Medulla oblongata (tissue), 1 donor: ENCODE measurements at regions not wholly inside any gene's neighbourhood (a gene's known extent, or its start where the extent isn't known, plus 50 kb on each side); places are given as distances from the start of the nearest gene placed in this dataset.

Experiments
- DNase-seq: peaks from one replicate; pipeline ENCODE4 v3.0.0-alpha.2; 2015; ENCODE audit errors: extremely low spot score

DNA sequence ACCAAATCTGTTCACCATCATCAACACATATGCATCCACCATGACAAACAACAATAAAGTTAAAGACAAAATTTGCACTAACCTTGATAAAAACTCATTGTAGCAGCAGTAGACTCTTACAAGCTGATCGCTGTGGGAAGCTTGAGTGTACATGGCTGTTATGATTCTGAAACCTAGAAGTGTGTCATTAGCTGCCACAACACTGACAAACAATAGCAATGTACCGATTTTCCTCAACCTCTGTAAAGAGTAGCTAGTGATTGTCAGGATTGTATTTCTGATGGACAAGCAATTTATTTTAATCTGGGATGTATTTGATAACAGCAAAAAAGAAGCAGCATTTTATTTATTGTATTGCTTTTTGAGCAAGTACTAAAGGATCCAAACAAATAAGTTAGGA, 1357.7 kb downstream of the ROBO1 start:
- no peak for DNase-seq

DNA sequence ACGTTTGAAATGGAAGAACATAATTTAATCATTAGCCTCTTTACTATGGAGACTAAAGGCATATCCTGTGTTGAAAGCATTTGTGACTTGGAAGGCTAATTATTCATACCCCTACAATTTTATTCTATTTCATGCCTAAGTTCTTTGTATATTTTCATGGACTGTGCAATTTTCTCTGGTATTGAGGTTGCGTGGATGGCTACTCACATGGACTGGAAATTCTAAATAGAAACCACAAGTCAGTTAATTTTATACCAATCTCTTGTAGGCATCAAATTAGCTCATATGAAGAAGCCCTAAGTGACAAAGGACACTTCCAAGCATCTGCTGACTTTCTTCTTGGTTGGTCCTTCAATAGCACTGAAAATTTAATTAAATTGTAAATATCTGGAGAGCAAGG, 1353.5 kb downstream of the ROBO1 start:
- DNase-seq = no peak

DNA sequence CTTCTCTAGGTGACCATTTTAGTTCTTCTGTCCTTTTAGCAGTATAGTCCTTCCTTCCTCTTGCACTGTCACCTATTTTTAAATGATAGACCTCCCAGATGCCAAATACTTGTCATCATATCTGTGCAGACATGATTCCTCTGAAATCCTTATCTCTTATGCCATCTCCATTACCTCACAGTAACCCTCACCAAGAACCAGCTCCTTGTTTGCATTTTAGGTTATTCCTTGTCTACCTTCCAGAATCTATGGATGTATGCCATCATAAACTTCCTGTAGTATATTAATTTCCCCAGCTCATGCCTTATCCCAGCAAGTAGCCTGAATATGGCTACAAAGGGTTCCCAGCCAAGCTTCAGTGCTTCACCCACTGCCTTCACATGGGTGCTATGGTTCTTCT, 1347.2 kb downstream of the ROBO1 start:
- DNase-seq = no peak

DNA sequence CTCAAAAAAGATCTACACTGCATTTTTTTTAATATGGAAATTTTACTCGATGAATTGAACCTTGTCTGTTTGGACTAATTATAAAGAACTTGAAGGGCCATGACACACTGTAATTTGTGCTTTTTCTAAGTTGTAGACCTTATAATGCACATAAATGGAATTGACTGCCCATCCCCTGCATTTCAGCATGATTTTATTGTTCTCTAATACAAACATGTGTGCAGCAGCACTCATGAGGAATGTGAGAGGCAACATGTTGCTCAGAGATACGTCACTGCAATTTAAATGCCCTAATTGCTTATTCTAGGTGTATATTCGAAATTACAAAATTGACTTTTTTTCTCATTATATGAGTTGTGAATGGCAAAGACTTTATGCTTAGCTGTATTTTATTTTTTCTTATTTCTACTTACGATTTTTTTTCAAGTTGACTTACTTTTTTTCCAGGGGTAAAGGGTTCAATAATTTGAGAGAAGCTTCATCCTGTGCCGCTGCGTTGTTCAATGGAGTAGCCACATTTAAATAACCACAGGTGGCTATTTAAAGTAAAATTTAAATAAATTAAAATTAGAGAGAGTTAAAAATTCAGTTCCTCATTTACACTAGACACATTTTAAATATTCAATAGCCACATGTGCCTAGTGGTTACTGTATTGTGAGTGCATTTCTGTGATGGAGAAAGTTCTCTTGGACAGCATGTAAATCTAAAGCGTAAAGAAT, 1346.4 kb downstream of the ROBO1 start:
- DNase-seq = no peak

DNA sequence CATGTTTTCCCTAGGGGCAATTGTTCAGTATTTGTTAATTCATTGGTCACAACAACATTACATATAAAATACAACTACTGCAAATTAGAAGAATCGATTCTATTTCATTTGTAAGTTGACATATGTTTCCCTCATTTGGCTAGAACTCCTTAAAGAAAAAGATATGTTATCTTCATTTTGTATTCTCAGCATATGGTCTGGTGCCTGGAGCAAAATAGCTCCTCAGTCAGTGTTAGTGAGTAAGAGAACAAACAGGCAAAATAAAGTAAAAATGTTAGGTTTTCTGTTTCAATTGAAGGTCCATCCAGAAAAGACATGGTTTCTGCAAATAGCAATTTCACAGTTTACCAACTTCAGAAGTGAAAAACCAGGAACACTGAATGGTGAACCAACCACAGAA, 1343.1 kb downstream of the ROBO1 start:
- no peak for DNase-seq

DNA sequence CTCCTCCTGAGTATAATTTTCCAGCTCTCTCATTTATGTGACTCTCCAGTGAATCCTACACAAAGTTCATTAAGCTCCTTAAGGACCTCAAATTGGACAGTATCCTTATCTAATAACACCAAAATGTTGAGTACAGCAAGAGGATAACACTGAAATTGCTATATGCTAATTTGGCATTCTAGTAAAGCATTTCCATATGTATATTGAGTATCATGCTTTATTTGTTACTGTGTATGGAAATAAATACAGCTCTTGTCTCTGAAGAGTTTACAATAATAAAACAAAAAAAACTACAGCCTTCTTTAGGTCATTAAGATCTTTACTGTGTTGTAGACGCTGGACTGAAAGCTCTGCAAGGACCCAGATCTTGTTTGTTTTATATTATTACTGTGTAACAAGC, 1341.3 kb downstream of the ROBO1 start:
- no peak for DNase-seq

DNA sequence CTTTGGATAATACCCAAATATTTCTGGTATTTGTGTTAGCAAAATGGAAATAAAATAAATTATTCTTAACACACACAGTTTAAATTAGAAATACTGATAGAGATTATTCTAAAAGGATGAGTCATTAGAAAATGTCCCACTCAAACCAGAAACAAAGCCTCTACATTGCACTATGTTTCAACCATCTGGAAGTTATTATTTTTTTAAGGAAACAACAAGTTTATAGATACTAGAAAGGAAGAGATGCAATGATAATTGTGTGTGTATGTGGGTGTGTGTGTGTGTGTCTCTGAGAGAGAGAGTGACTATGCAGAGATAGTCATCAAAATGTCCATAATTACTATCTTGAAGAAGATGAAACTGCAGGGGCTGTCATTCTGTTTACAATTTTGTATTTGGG, 1340.5 kb downstream of the ROBO1 start:
- DNase-seq = no peak

DNA sequence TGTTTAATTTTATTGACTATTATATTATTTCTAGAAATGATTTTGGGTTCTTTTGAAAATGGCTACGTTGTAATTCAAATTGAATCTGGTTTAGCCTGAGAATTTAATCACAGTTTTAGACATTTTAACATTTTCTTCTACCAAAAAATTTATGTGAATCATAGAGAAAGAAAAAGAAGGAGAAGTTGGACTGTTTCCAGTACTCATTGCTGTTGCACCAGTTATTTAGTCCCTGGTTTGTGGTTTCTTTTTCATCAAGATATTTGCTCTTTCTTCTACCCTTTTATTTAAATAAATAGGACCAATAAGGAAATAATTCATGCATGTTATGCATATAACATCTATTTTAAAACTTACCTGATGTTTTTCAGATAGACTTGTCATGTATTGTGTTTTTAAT, 1337.1 kb downstream of the ROBO1 start:
- no peak for DNase-seq

DNA sequence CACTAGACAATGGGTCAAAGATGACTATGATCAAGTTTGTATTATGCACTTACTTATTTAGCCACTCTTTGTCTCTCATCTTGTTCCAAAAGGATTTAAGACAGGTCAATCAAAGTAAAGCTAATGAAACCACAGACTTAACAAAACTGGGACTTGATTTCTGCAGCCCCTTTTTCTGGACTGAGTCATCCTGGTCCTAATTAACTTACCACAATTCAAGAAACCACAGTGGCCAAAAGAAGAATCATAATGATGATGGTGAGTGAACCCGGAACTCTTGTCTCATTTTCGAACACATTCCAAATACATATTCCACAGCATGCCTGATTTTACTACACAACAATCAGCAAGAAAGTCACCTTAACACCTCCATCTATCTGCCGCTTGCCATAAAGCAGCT, 1333.0 kb downstream of the ROBO1 start:
- DNase-seq = no peak

DNA sequence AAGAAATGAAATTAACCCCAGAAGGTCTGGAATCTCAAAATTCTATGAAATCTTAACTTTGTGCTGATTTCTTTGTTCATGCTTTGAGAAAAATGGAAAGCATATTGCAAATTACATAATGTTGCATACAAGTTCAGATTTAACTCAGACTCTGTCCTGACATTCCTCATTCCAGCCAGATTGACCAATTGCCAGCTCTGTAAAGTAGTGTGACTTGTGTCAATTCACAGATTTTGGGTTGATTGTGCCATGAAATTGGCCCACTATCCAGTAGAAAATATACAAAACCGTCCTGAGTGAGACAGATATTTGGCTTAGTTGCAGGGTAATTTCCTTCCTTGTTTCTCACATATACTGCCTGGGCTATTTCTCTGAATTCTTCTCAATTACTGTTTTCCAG, 1312.6 kb downstream of the ROBO1 start:
- no peak for DNase-seq

DNA sequence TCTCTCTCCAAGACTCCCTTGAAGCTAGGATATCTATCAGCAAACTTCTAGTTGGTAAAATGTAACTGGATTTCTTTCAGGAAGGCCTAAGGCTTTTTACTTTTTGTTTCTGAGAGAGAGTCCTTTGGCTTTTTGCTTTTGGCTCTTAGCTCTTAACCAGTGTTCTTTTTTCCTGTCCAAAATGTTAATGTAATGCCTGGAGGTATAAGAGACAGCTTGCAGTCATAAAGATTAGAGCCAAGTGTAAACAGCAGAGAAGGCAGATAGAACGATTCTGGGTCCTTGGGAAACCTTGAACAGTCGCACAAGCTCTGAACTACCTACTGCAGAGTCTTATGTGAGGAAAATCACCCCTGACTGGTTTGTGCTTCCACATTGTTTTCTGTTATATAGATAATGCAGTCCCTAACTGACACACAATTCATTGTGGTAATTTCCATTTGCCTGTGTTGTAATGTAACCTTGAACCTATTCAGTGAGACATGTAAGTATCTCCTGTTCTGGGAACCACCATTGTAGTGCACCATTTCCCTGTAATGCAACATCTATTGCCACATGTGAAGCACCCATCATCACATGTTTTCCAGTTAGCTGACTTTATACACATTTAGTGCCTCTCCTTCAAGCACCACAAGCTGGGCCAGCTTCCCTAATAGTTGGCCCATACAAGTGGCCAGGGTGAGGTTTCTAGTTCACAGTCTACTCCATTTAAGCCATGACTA, 1311.9 kb downstream of the ROBO1 start:
- peak; percentile 3 for DNase-seq

DNA sequence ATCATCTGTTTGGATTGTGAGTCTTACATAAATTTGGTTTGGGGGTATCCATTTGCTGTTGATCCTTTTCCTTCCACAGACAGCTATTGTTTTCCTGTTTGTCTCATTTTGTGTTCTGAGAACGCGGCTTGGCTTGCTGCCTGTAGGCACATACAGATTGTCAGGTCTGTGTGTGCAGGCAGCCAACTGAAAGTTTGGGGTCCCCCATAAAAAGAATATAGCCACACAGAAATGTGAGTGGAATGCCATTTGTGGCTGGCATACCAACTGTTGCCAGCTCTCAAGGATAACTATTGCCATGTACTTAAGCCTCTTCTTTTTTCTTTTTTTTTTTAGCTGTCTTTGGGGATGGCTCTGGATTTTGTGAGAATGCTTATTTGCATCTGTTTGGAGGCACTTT, 1308.0 kb downstream of the ROBO1 start:
- DNase-seq = no peak

DNA sequence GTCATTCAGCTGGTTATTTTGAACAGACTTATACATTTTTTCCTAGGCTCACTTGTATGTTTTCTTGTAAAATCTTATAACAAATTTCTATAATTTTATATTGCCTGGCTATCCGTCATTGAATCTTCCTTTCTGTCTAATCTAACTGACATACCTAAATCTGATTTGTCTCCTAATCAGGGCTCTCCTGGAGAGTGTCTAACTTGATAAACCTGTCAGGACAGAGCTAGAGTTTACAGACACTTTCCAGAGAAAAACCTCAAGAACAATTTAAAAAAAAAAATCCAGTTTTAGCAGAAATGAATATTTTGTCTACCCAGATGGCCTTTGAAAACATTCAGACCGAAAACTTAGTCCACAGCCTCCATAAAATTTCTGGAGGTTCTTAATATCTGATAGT, 1305.8 kb downstream of the ROBO1 start:
- no peak for DNase-seq

DNA sequence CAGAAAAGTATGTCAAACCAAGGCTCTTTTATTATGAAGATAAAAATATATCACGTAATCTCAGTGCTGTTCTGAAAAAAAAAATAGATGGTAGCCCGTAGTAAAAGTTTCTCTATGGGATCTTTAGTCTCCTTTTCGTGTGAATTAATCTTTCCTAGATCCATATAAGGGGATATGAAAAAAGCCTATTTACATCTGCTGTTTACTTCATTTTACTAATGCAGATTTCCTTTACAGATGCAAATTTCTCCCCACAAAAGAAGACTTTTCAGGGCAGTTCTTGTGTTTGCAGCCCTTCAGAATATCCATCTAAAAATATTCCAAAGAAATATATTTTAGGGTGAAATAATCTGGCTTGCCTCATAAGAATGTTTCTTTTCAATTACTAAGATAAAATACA, 1291.7 kb downstream of the ROBO1 start:
- no peak for DNase-seq

DNA sequence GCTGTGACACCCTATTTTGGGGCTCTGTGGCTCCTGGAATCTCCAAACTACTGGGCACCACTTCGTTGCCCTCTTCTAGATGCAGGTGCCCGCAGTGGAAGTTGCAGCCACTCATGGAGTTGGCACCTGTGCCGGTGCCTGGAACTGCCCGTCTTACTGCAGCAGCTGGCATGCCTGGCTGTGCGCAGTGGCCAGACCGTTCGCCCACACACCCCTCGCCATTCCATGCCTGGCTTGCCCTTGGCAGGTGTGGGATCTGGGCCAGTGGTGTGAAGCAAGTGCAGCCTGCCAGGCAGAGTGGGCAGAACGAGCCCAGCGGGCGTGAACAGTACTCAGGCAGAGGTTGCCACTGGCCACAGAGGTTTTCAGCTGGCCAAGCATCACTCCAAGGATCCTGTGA, 1286.7 kb downstream of the ROBO1 start:
- DNase-seq = no peak

DNA sequence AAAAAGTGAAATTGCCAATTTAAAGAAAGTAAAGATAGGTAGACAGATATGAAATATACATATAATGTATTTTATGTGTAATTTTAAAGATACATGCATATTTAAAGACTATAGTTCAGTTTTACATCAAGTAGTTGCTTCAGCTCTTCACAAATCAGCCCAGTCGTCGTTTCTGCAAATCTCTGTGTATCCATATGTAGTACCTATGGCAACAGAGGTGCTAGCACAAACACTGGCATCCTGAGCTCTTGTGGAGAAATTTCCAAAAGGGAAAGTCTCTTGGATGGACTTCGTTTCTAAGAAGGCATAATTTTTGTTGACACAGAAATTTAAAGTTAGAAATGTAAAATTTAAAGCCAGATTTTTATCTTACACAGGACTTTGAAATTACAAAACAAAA, 1284.7 kb downstream of the ROBO1 start:
- no peak for DNase-seq

DNA sequence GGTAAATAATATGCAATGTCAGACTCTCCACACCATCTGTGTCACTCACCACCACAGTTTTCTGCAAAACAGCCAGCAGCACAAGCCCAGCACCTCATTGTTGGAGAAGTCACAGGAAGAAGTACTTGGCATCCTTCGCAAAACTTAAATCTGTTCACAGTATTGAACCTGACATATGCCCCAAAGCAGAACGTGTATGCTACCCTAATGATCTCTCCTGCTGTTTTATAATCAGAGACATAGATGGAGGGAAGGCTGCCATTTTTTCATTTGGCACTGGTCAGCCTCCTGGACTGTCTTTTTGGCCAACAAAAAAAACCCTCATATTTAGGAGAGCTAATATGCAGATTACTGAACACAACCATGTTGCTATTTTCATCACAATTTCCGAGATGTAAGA, 1272.9 kb downstream of the ROBO1 start:
- no peak for DNase-seq

DNA sequence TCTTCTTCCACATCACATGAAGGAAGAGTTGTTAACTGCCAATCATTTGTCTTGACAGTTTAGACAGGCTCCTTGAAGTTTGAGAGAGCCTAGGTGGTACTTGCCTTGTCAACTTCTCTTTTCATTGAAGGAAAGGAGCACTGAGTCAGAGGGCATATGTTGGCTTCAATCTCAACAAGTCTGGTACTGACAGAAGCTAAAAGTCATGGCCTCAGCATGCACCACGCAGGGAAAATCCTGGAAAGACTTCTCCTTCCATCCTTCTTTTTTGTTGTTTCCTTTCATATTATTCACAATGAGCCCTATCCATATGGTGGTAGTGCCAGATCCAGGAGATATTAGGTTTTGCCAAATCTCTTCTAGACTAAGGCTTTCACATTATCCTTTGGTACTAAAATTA, 1272.5 kb downstream of the ROBO1 start:
- DNase-seq = no peak

DNA sequence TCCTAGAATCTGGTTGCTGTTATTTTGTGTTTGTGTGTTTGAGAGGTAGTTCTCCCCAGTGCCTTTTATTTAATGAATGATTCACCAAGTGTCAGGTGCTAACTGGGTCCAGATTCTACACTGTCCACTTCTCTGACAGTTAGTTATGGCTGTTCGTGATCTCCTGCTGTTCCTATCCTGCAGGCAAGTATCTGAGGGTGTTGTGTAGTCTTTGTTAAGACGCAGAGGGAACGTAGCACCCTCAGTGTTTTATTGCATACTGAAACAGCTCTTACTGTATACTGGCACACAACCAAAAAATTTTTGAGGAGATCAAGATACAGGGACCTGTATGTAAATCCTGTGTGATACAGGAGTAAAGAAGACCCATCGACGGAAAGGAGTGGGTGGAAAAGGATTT, 1271.3 kb downstream of the ROBO1 start:
- DNase-seq = no peak

DNA sequence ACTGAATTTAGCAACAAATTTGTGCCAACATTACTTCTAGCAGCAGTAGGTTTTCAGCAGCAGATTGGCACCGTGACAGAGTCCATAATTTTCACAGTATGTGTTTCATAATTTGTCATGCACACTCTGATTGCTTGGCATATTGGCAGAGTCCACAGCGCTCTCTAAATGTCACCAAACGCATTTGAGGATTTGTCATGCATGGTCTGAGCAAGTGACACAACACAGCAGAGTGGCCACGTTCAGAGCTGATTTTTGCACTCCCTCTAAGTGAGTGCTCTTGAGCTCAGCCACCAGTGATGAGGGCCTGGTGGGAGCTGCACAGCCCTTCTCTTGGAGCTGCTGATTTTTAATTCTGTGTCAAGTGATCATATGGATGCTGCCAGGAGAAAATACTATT, 1270.8 kb downstream of the ROBO1 start:
- DNase-seq = no peak

DNA sequence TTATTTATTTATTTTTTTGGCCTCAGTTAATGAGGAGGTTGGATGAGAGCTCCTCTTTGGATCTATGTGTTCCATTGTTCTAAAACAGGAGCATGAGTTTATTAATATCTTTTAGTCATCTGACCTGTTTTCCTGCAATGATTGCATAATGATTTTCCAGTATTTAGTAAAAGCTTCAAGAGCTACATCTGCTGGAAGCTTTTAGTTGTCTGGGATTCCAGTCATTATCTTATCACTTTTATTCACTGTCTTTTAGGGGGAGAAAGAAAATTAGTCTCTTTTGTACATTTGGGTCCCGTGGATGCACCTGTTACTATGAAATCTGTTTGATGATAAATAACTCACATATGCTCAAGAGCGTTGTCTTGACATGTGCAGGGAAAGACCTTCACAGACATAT, 1270.0 kb downstream of the ROBO1 start:
- no peak for DNase-seq

DNA sequence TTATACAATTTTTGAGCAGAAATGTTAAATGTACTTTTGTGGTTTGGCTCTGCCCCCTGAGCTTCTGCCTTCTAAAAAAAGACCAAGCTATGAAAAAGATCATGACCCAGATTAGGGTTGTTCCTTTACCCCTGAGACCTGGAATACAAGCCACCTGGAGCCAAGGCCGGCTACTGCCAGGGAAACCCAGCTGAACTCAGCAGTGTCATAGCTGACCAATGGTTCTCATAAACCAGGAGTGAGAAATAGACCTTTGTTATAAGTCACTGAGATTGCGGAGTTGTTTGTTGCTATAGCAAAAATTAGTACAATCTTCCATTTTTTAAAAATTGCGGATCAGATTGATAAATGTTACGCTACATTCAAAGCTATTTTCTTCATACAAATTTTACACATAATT, 1261.7 kb downstream of the ROBO1 start:
- no peak for DNase-seq

DNA sequence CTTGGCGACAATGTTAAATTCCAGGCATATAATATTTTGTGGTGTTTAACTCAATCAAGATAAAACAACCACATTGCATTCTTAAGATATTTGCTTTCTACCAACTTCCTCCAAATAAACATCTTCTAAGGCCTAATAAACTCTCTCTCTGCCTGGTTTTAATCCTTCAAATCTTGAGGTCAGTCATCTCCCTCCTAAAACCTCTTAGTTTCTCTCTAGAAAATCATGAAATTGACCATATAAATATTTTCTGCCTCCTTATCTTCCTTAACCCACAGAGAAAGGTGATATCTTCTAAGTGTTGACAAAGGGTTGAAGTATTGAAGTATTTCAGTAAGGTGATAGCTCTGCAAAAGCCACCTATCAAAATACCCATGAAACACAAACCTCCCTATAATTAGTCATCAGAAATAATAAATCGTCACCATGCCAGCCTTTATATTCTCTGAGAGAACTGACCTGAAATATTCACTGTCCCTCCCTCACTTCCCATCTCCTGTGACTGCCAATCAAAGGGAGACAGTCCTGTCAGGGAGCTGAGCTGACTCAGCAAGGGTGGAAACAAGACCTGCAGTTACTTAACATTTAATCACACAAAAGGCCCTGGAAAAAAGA, 1261.1 kb downstream of the ROBO1 start:
- no peak for DNase-seq
